ENCODE measurements at regions not wholly inside any gene's neighbourhood (a gene's known extent, or its start where the extent isn't known, plus 50 kb on each side); places are given as distances from the start of the nearest gene placed in this dataset.

GRCh38 chr2:155653176-155653575 lies 679.3 kb downstream of the NR4A2 start:
- TF ChIP-seq POLR2AphosphoS5 (IDR thresholded peaks at IDR 0.05; ENCODE audit: borderline replicate concordance, low read depth, low read length), result no peak
- no peak for TF ChIP-seq EZH2 (IDR thresholded peaks at IDR 0.05)
